Nucleus accumbens (tissue), 56 donors: ENCODE measurements at regions not wholly inside any gene's neighbourhood (a gene's known extent, or its start where the extent isn't known, plus 50 kb on each side); places are given as distances from the start of the nearest gene placed in this dataset.
"Not testable (repeated sequence)": the region's sequence is repeated elsewhere in the genome, so short reads cannot be mapped to it uniquely, and the experiment has no call there.

ENCODE experiments used
- DNase-seq, 56 donors: peaks; one replicate each; lab custom pipeline; 2025; lab: John Stamatoyannopoulos, UW

- DNase-seq, result no peak
Measured at GRCh38 chr5:33198836-33199235, 241.9 kb upstream of the TARS1 start.

GRCh38 chr5:33203931-33204330, 236.8 kb upstream of the TARS1 start:
- DNase-seq, result no peak

DNA sequence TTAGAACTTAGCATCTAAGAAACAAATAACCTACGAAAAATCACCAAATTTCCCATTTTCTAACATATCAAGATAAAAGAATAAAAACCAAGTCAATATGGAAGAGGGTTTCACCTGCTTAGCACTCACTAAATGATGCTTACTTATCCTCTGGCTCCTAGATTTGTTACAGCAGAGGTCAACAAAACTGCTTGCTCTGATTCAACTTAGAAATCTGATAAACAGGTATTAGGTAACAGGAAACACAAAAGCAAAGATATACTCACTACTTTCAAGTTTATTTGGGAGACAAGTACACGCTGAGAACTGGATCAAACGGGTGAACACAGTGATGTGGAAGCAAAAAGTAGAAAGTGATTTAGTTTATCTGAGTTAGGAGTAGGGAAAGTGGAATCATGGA, 235.7 kb upstream of the TARS1 start:
- DNase-seq, result no peak

DNA sequence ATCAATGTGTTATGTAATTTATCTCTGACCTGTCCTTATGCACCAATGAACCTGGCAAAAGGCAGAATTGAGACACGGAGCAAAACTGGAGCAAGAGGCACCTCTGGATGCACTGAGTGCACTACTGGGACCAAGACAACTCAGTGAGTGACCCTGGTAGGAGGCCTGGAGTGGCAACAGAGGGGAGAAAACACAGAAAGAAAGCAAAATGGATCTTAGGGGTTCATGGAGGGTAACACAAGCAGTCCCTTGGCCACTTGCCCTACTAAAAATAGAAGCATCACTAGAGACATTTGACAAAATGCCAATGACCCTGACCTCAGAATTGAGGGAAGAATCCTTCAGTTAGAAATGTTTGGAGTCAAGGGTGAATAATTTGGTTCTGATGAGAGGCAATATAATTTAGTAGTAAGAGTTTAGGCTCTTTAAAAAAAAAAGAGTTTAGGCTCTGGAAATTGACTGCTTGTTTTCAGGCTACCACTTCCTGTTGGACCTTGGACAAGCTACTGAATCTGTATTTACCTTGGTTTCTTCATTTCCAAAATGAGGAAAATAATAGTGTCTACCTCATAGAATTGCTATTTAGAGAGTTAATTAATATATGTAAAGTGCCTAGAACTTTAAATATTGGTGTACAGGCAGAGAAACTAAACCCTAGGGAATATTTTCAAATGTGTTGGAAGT, 234.9 kb upstream of the TARS1 start:
- DNase-seq, result no peak

DNA sequence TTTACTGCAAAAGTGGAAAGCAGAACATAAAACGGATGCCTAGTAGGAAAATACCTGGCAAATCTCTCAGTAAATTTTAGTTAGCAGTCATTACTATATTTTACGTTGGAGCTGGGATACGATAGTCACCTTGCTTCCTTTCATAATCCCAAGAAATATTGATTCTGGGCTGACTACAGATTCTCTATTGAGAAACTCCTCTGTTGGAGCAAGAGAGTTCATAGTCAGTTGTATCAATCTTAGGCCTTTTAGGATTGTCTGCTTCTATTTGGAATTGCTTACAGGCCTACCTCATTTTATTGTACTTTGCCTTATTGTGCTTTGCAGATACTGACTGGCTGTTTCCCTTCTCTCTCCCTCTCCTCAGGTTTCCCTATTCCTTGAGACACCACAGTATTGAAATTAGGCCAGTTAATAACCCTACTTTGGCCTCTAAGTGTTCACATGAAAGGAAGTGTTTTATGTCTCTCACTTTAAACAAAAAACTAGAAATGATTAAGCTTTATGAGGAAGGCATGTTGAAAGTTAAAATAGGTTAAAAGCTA, 233.7 kb upstream of the TARS1 start:
- DNase-seq, result no peak

GRCh38 chr5:33209252-33209651, 231.5 kb upstream of the TARS1 start:
- no peak for DNase-seq

DNA sequence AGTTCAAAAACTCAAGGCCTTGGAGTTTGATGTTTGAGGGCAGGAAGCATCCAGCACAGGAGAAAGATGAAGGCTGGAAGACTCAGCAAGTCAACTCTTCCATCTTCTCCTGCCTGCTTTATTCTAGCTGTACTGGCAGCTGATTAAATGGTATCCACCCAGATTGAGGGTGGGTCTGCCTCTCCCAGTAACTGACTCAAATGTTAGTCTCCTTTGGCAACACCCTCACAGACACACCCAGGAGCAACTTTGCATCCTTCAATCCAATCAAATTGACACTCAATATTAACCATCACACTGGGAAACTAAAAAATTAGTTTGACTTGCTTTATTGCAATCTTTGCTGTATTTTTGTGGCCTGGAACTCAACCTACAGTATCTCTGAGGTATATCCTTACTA, 230.5 kb upstream of the TARS1 start:
- not testable (repeated sequence) for DNase-seq

DNA sequence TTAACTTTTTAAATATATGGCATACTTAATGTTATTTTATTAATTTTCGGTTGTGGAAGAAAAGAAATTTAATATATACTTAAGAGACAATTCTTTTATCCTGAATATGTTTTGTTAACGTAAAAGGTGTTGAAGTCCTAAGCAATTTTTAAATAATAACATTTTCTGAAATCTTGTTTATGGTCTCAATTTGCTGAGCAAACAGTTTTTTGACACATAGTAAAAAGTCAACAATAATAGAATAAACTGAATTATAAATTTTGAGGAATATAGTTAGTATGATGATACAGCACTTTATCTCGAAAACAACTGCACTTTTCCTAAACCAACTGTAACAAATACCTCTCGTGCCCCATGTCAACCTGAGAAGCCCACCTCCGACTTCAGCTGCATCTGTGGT, 229.8 kb upstream of the TARS1 start:
- no peak for DNase-seq

GRCh38 chr5:33212439-33212838, 228.3 kb upstream of the TARS1 start:
- no peak for DNase-seq

- DNase-seq, result no peak
Measured at GRCh38 chr5:33212900-33213299, 227.9 kb upstream of the TARS1 start.

DNA sequence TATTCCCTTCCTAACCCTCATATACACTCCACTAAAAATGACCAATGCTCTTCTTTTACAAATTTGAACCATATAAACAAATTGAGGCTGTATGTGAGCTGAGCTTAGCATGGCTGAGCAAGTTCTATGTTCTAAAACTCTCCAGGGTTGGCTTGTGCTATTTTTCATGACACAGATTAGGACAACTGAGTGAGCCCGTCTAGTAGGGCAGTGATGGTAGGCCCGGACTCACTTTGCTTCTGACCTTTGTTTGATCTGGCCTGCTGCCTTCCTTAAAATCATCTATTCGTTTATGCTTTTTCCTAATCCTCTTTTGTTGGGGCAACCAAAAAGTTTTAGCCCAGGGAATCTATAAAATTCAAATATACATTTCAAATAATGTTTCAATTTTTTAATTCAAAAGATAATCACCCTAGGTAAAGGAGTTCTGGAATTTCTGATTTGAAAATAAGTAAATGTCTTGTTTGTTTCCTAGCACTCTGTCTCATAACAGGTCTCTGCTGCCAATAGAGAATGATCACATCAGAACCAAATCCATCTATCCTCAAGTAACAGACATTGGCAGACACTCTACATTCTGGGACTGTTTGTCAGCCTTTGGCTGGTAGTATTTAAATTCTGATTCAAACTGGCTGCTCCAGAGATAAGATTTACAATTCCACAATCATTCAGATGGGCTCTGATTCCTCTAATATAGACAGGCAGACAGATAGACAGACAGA, 217.0 kb upstream of the TARS1 start:
- no peak for DNase-seq

DNA sequence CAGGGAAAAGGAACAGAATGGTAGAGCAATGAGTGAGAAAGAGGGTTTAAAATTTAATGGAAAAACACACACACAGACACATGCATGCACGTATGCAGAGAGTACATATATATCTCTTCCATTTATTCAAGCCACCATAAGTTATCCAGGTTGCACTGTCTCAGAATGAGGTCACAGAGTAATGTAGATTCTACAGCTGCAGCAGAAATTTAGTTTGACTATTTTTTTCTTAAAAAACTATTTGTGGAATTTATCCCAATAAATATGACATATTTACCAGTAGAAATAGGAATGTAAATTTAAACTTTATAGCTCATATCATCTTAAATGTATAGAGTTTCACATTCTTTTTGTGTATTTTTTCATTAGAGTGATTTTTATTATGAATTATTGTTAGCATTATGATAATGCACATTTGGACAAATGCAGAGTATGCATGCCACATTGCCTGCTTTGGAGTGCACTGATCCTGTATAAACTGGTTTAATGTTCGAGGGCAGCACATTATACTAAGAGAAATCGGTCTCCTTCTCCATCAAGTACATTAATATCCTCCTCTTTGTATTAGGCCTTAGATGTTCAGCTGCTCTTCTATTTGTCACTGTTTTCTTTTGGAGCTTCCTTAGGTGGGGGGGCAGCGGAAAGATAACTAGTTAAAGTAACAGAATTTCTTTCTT, 216.3 kb upstream of the TARS1 start:
- DNase-seq, result no peak

DNA sequence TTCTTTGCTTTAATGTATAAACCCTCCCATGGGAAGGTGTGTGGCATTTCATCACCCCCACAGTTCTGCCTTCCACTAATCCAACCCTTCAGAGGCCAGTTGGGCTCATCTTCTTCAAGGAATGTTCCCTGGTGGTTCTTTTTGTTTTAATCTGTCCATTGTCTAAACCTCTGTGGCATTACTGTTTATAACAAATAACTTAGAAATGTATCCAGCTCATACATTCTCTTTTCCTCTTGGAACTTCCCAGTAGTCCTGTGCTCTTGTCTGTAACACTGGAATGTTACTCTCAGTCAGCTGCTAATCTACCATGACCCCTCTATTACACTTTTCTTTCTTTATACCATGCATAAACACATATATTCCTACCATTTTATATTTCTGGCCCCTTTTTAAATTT, 213.5 kb upstream of the TARS1 start:
- DNase-seq, result no peak

GRCh38 chr5:33227746-33228145, 213.0 kb upstream of the TARS1 start:
- DNase-seq, result no peak

DNA sequence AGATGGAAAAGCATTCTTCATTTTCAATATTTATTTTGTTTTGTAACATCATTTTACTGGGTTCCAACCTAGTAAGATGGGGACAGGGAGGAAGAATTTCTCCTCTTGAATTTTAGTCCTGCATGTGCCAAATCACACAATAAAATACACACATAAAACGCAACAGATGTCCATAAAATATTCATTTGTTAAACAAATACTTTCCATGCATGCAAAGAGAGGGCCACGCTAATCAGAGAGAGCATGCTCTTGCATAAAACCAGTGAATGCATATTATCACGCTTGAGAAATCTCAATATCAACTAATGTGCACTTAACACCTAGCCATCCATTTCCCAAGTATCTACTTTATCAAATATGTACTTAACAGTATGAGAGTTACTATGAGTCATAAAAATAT, 212.6 kb upstream of the TARS1 start:
- DNase-seq, result no peak

- peak in 1 of 56 donors; percentile 0 for DNase-seq
Measured at GRCh38 chr5:33229216-33229615, 211.5 kb upstream of the TARS1 start.

DNA sequence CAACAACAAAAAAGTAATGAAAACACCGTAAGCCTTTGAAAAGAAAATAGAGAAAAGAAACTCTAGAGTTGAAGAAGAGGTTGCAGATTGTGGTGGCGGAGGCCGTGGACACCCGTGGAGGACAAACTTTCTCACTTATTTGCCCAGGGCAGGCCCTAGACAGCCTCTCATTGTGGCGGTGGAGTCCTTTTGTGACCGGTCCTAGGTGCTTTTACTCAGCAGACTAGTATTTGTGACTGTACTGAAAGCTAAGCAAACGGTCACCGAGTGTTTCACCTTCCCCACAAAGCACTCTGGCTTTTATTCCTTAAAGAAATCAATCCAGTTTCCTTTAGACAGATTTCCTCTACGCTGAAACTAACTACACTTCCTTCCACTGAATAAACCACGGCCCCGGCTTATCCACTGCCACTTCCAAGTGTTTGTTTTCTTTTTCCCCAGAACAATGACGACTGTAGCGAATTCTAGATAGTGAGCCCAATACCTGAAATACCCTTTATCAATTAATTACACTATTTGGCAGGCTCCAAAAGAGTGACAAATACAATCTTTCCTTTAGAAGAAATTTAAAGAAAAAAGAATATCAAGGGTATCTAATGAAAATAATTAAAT, 210.2 kb upstream of the TARS1 start:
- no peak for DNase-seq

DNA sequence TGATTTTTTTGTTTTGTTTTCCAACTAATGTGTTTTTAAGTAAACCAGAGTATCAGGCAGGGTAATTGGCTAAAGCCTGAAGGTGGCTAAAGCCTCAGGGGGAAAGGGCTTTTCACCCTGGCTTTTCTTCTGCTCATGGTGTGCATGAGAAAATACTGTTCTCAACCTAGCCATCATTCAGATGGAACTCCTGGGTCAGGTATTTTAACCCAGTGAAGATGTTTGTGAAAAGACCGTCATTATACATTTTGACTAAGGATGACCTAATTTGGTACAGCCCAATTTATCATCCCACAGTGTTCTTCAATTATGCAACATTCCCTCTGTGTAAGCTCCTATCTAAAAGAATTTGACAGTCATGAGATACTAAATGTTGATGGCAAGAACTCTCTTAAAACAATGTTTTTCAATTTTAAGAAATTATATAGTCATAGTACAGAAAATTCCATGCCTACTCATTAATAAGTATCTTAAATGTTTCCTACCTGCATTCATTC, 209.5 kb upstream of the TARS1 start:
- DNase-seq, result no peak

DNA sequence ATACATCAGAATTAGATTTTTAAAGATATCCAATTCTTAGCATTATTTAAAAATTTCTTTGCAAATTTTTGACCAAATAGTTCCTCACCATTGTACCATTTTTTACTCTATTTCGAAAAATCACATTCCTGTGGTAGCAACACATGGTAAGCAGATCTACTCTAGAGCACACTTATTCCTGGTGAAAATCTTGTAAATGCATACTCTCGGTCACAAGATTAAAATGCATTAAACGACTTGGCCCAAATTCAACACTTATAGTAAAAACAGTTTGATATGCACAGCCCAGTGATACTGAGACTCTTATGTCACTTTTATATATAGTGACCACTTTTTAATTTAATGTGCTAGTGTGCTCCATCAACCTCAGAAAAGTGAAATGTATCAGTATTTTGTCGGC, 208.8 kb upstream of the TARS1 start:
- no peak for DNase-seq

GRCh38 chr5:33232731-33233505, 207.8 kb upstream of the TARS1 start:
- DNase-seq, result no peak
